A673 (cell line): ENCODE measurements at regions not wholly inside any gene's neighbourhood (a gene's known extent, or its start where the extent isn't known, plus 50 kb on each side); places are given as distances from the start of the nearest gene placed in this dataset.

ENCODE experiments used
- CTCF ChIP-seq: fragments of 300-800, 200-600 bp; sonication (generic); conservative IDR thresholded peaks from 2 replicates; pipeline ENCODE4 v1.5.1; 2017; ENCODE audit warnings: low read depth, mild to moderate bottlenecking, antibody characterized with exemption, low read length, moderate library complexity, mixed read lengths
- EZH2 ChIP-seq: fragments of 200-600 bp; sonication (generic); IDR thresholded peaks from 2 replicates; pipeline ENCODE4 v1.6.1; 2017; ENCODE audit warnings: borderline replicate concordance, low read depth, mild to moderate bottlenecking, mixed read lengths, antibody characterized with exemption, low read length; ENCODE audit not compliant: poor library complexity, severe bottlenecking

GRCh38 chr7:94781236-94781635 lies 125.3 kb upstream of the SGCE start:
- TF ChIP-seq CTCF (no peak), EZH2 (no peak)
